Prostate gland (tissue), 2 donors: ENCODE measurements at regions not wholly inside any gene's neighbourhood (a gene's known extent, or its start where the extent isn't known, plus 50 kb on each side); places are given as distances from the start of the nearest gene placed in this dataset.

ENCODE experiments used
- POLR2A ChIP-seq: fragments of 450-650 bp; IDR thresholded peaks from one replicate; pipeline ENCODE4 v1.6.1; 2016; ENCODE audit warnings: antibody characterized with exemption, mild to moderate bottlenecking
- POLR2AphosphoS5 ChIP-seq: sonication (generic); formaldehyde crosslinking; IDR thresholded peaks from one replicate; pipeline ENCODE4 v1.6.1; 2017; ENCODE audit warnings: antibody characterized with exemption
- TF ChIP-seq, protein P1 (sequence below), 4 experiments: fragments of 200-600 bp in 2 of 4; fragments of 450-650 bp in 2 of 4; sonication (generic) in 2 of 4; IDR thresholded peaks; 1 replicate in 3 of 4; 2 replicates in 1 of 4; pipeline ENCODE4 v1.5.1; 2016 to 2019; ENCODE audit warnings: antibody characterized with exemption in 4 of 4, mild to moderate bottlenecking in 2 of 4, moderate library complexity in 2 of 4

DNA sequence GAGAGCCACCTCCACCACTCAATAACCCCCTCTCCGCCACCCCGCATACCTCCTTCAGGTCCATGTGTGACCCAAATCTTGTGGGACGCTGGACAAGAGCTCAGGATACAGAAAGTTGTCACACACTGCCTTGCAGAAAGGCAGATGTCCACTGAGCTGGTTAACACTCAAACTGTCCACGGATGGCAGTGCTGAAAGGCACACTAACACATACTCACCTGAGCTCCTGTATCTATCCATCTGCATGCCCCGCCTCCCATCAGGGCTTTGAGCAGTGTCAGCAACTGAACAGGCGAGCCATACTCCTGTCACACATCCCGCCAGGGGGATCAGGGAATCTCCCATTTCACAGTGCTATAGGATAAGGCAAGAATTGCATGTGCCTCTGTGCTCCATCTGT lies 642.0 kb downstream of the GALC start:
- TF ChIP-seq POLR2A (no peak), POLR2AphosphoS5 (no peak)
- TF ChIP-seq, protein P1, sequence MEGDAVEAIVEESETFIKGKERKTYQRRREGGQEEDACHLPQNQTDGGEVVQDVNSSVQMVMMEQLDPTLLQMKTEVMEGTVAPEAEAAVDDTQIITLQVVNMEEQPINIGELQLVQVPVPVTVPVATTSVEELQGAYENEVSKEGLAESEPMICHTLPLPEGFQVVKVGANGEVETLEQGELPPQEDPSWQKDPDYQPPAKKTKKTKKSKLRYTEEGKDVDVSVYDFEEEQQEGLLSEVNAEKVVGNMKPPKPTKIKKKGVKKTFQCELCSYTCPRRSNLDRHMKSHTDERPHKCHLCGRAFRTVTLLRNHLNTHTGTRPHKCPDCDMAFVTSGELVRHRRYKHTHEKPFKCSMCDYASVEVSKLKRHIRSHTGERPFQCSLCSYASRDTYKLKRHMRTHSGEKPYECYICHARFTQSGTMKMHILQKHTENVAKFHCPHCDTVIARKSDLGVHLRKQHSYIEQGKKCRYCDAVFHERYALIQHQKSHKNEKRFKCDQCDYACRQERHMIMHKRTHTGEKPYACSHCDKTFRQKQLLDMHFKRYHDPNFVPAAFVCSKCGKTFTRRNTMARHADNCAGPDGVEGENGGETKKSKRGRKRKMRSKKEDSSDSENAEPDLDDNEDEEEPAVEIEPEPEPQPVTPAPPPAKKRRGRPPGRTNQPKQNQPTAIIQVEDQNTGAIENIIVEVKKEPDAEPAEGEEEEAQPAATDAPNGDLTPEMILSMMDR (IDR thresholded peaks at IDR 0.05) = no peak
